ENCODE measurements at regions not wholly inside any gene's neighbourhood (a gene's known extent, or its start where the extent isn't known, plus 50 kb on each side); places are given as distances from the start of the nearest gene placed in this dataset.

DNA sequence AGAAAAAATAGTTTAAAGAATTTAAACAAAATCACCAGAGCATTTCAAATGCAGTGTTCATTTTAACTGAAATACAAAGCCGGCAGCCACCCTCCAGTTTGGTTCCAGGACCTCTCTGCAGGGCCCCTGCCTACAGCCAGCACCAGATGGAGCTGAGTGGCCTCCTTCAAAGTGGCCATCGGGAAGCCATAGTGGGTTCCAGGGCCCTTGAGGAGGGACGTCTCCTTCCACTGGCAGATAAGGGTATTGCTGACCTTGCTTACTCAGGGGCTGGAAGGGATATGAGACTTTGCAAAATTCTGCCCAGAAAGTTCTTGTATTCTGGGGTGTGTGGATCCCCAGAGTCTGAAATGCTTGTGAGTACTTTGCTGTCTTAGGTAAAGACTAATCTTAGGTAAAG lies 205.2 kb upstream of the APCDD1 start:
- TF ChIP-seq, protein P1, sequence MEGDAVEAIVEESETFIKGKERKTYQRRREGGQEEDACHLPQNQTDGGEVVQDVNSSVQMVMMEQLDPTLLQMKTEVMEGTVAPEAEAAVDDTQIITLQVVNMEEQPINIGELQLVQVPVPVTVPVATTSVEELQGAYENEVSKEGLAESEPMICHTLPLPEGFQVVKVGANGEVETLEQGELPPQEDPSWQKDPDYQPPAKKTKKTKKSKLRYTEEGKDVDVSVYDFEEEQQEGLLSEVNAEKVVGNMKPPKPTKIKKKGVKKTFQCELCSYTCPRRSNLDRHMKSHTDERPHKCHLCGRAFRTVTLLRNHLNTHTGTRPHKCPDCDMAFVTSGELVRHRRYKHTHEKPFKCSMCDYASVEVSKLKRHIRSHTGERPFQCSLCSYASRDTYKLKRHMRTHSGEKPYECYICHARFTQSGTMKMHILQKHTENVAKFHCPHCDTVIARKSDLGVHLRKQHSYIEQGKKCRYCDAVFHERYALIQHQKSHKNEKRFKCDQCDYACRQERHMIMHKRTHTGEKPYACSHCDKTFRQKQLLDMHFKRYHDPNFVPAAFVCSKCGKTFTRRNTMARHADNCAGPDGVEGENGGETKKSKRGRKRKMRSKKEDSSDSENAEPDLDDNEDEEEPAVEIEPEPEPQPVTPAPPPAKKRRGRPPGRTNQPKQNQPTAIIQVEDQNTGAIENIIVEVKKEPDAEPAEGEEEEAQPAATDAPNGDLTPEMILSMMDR (optimal IDR thresholded peaks at IDR 0.05 in 1 of 3, IDR thresholded peaks at IDR 0.05 in 1 of 3, conservative IDR thresholded peaks at IDR 0.05 in 1 of 3; ENCODE audit: extremely low read depth in 1 of 3, insufficient read depth in 2 of 3, low read length in 3 of 3), result no peak
- no peak for TF ChIP-seq EZH2 (IDR thresholded peaks at IDR 0.05; ENCODE audit: low read length)

All from keratinocyte (primary cell).